ENCODE measurements at regions not wholly inside any gene's neighbourhood (a gene's known extent, or its start where the extent isn't known, plus 50 kb on each side); places are given as distances from the start of the nearest gene placed in this dataset.

DNA sequence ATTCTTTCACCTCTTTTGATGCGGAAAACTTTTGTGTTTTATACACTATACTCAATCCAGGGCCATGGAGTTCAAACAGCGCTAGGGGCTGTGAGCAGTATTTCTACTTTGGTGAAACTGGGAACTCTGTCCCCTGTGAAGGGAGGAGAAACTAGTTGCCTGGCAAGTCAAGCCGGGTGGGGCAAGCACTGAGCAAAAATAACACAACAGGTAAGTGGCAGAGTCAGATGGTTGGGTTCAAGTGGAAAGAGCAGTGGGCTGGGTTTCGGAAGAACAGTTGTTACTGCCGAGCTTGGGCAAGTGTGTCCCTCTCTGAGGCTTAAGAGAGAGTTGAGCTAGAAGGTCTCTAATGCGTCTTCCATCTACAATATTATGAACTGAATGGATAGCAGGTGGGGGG lies 59.7 kb upstream of the ROPN1 start (continued):
- TF ChIP-seq ZNF800 (CRISPR knock-in tag; IDR thresholded peaks at IDR 0.05) (no peak), ZNF281 (CRISPR knock-in tag; IDR thresholded peaks at IDR 0.05; ENCODE audit: borderline replicate concordance) (no peak), CHCHD3 (CRISPR knock-in tag; IDR thresholded peaks at IDR 0.05) (no peak), SOX13 (IDR thresholded peaks at IDR 0.05) (no peak), SOX13 (CRISPR knock-in tag; conservative IDR thresholded peaks at IDR 0.05 in 1 of 2, IDR thresholded peaks at IDR 0.05 in 1 of 2) (no peak), MLX (CRISPR knock-in tag; IDR thresholded peaks at IDR 0.05) (no peak)

DNA sequence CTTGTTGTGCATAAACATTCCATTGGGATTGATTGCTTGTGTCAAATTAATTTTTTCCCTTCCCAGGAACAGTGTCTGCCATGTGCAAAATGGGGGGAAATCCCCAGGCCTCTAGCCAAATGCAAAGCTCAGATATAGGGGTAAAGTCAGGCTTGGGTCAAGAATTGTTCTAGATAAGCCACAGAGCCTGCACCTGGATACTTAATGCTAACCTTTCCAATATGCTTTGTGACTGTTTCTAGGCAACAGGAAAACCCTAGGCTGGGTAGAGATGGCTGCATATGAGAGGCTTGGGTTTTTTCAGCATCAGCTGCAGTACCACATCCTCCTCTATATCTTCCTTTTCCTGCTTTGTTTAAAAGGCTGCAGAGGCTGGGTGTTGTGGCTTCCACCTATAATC lies 61.9 kb upstream of the ROPN1 start:
- Histone ChIP-seq H2AFZ (ENCODE audit: low read length) (no peak overlapping the region), H3K36me3 (replicated peaks in 1 of 2; ENCODE audit: control insufficient read depth in 1 of 2, insufficient read depth in 2 of 2, low read length in 2 of 2) (no peaks in the 10 kb centered on the region), H3K27me3 (ENCODE audit: control insufficient read depth in 1 of 2, insufficient read depth in 2 of 2, low read length in 2 of 2) (peaks cover 0 to 30% of the 10 kb centered on the region in 2 experiments; a peak in 1 of 5 replicates), H3K27ac (ENCODE audit: extremely low read length, insufficient read depth, low read length) (no peak overlapping the region), H3K4me1 (ENCODE audit: insufficient read depth, low read length) (no peaks in the 10 kb centered on the region), H3K4me3 (replicated peaks in 1 of 3; ENCODE audit: insufficient read depth in 1 of 3, low read depth in 2 of 3, low read length in 3 of 3) (no peak overlapping the region), H3K9me3 (ENCODE audit: low read length) (no peaks in the 10 kb centered on the region), H3K4me2 (ENCODE audit: low read depth, low read length) (no peak overlapping the region), H3K9ac (ENCODE audit: insufficient read depth, low read depth, low read length) (no peak overlapping the region), H3K79me2 (ENCODE audit: insufficient read depth, low read length) (no peaks in the 10 kb centered on the region), H4K20me1 (ENCODE audit: insufficient read depth, low read length) (no peaks in the 10 kb centered on the region)
- POLR2A ChIA-PET = no interaction called here
- BruUV-seq (replicated peaks) = no TSS peak
- intact Hi-C loops (cut with micrococcal nuclease; ENCODE audit: unreplicated experiment) (no loop called here), in situ Hi-C loops (cut with HindIII; ENCODE audit: extremely low pct_ligation_motif_present, low pct_unique_long_range_greater_than_20kb) (no loop called here)
- CTCF ChIA-PET (ENCODE audit: low intra/inter-chr PET ratio, low total read pairs) = no interaction called here
- ATAC-seq (no peak), FAIRE-seq (no peak), DNase-seq (ENCODE audit: low spot score) (no peak)
- TF ChIP-seq ELF1 (CRISPR knock-in tag; IDR thresholded peaks at IDR 0.05) (no peak), FOXO4 (CRISPR knock-in tag; conservative IDR thresholded peaks at IDR 0.05) (no peak)

Measured in HepG2 (cell line).